Urinary bladder (tissue), 3 donors: ENCODE measurements at regions not wholly inside any gene's neighbourhood (a gene's known extent, or its start where the extent isn't known, plus 50 kb on each side); places are given as distances from the start of the nearest gene placed in this dataset.
"Not testable (repeated sequence)": the region's sequence is repeated elsewhere in the genome, so short reads cannot be mapped to it uniquely, and the experiment has no call there.

ENCODE experiments used
- DNase-seq: peaks from one replicate; pipeline ENCODE4 v3.0.0-alpha.2; 2015; ENCODE audit errors: extremely low spot score
- H3K27ac ChIP-seq: one replicate; pipeline ENCODE4 v1.5.1; 2013; ENCODE audit warnings: low read depth, mild to moderate bottlenecking, moderate library complexity
- H3K36me3 ChIP-seq: one replicate; pipeline ENCODE4 v1.6.1; 2013; ENCODE audit warnings: mild to moderate bottlenecking, moderate library complexity; ENCODE audit not compliant: insufficient read depth
- H3K4me1 ChIP-seq: one replicate; pipeline ENCODE4 v1.6.1; 2013; ENCODE audit warnings: mild to moderate bottlenecking, moderate library complexity; ENCODE audit not compliant: insufficient read depth
- H3K4me3 ChIP-seq: one replicate; pipeline ENCODE4 v1.5.1; 2013; ENCODE audit warnings: low read depth, low read length
- WGBS: extraction: QIAGEN DNeasy Blood & Tissue Kit; methylation state at CpG from one replicate; pipeline ENCODE4 v1.1.7; 2013; 5-methylcytosine and 5-hydroxymethylcytosine counted together
- donor health status: healthy with polysubstance abuse.
- donor health status: healthy.

GRCh38 chr14:84965279-84965678 is 564.7 kb upstream of the FLRT2 start:
- Histone ChIP-seq H3K4me3 (no peak overlapping the region), H3K36me3 (no peaks in the 10 kb centered on the region), H3K4me1 (no peaks in the 10 kb centered on the region), H3K27ac (no peak overlapping the region)
- 92% methylated on average over 4 of the region's 4 CpGs for WGBS
- DNase-seq, result no peak

- WGBS, result 86% methylated on average over 4 of the region's 4 CpGs
- Histone ChIP-seq H3K4me3 (no peak overlapping the region), H3K4me1 (no peaks in the 10 kb centered on the region), H3K27ac (no peak overlapping the region), H3K36me3 (no peaks in the 10 kb centered on the region)
- no peak for DNase-seq
Observed at GRCh38 chr14:84969501-84969900, 560.4 kb upstream of the FLRT2 start.

DNA sequence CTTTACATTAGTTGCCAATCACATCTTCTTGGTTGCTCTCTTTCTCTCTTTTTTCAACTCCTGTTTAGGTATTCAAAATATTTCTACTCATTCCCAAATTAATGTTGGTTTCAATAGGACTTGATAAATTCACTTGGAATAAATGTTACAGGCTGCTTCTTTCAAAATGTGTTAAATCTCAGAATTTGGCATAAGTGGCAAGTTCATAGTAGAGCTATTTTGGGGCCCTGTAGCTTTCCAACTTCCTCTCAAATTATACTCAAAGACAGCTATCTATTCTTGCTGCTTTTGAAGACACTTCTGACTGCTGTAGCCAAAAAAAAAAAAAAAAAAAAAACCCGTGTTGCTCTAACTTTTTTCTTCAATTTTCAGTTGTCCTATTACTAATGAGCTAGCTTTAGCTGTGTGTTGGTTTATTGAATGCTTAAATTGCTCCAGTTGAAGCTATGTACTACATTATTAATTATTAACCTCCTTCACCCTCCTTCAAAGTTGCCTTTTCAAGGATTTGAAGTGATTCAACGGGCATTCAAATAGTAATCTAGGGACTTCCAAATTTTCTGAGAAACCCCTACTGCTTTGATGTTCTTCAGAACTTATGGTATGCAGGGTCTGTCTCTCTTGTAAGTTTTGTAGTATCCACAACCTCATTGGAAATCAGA is 554.6 kb upstream of the FLRT2 start:
- H3K27ac ChIP-seq, result no peak overlapping the region
- no peaks in the 10 kb centered on the region for H3K36me3 ChIP-seq
- DNase-seq, result no peak
- H3K4me1 ChIP-seq, result no peaks in the 10 kb centered on the region
- WGBS, result 76% methylated on average over 2 of the region's 2 CpGs
- no peak overlapping the region for H3K4me3 ChIP-seq

- Histone ChIP-seq H3K4me1 (no peaks in the 10 kb centered on the region), H3K36me3 (no peaks in the 10 kb centered on the region), H3K27ac (no peak overlapping the region), H3K4me3 (no peak overlapping the region)
- WGBS, result 97% methylated on average over 2 of the region's 2 CpGs
- no peak for DNase-seq
Observed at GRCh38 chr14:84976805-84977204, 553.1 kb upstream of the FLRT2 start.

DNA sequence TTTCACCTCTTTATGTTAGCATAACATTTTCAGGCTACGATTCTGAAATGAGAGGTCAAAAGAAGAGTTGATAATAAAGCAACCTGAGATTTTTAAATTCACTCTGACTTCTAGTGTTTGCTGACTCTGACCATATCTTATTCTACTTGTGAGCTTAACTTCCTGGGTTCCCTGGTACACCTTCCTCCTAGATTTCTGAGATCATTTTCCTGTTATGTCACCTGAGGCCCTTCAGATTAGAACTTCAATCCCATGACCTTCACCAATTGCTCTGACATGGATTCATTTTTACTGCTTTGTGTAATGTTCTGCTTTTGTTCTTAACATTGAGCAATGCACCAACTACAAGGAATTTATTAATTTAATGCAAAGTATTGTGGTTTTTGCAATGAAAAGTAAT is 542.9 kb upstream of the FLRT2 start:
- 86% methylated on average over 1 of the region's 1 CpG for WGBS
- no peak for DNase-seq
- Histone ChIP-seq H3K4me3 (no peak overlapping the region), H3K27ac (no peak overlapping the region), H3K4me1 (no peaks in the 10 kb centered on the region), H3K36me3 (no peaks in the 10 kb centered on the region)

GRCh38 chr14:84988357-84988756 is 541.6 kb upstream of the FLRT2 start:
- no peak for DNase-seq
- Histone ChIP-seq H3K27ac (no peak overlapping the region), H3K4me3 (no peak overlapping the region), H3K36me3 (no peaks in the 10 kb centered on the region), H3K4me1 (no peaks in the 10 kb centered on the region)
- WGBS, result 78% methylated on average over 5 of the region's 5 CpGs

DNA sequence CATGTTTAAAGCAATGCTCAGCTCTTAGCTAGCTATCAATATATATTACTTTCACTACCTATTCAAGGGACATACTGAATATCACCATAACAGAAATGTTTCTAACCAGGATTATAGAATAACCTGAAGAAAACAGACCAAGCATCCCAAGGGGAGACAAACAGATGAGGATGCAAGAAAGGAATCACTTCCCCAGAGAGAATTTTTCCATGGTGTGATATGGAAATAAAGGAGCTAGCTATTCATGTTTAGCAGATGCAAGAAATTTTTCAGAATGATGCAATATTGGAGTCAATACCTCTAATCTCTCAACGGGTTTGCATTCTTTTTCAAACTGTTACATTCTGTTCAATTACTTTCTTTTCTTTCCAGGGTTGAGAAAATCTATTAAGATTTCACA is 538.9 kb upstream of the FLRT2 start:
- Histone ChIP-seq H3K27ac (no peak overlapping the region), H3K4me3 (no peak overlapping the region), H3K36me3 (no peaks in the 10 kb centered on the region), H3K4me1 (no peaks in the 10 kb centered on the region)
- DNase-seq, result no peak
- 75% methylated on average over 1 of the region's 1 CpG for WGBS

GRCh38 chr14:84998216-84998615 is 531.7 kb upstream of the FLRT2 start:
- H3K27ac ChIP-seq, result no peak overlapping the region
- no peak overlapping the region for H3K4me3 ChIP-seq
- H3K36me3 ChIP-seq, result no peaks in the 10 kb centered on the region
- no peaks in the 10 kb centered on the region for H3K4me1 ChIP-seq
- no peak for DNase-seq

DNA sequence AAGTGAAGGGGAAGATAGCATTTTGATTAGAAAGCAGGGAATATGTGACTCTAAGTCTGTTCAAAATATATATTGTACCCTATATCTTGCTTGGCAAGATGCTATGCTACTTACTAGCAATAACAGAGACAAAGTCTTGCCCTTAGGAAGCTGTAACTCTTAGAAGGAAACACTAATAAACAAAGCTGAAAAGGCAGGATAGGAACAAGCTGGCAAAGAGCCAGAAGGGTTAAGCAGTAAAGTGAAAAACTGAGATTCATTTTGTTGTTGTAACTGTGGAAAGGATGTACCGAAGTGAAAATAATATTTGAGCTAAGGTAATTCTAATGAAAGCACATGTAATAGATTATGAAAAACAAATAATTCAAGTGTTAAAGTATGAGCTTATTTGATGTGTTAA is 527.1 kb upstream of the FLRT2 start:
- Histone ChIP-seq H3K36me3 (no peaks in the 10 kb centered on the region), H3K27ac (no peak overlapping the region), H3K4me3 (no peak overlapping the region), H3K4me1 (no peaks in the 10 kb centered on the region)
- WGBS, result 77% methylated on average over 1 of the region's 1 CpG
- DNase-seq, result no peak

DNA sequence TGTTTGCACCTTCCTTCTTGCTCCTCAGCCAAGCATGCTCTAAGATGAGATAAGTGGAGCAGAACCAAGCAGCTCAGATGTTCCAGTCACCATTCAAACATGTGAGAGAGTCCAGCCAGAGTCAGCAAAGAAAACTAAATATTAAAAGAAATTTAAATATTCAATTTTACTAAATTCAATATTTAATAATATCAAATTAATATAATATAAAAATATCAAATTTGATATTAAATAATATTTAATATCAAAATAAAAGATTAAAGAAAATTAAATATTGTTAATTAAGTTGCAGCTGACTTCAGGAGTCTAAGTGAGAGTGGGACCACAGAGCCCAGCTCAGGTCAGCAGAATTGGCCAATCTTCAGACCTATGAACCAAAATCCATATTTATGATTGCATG is 526.1 kb upstream of the FLRT2 start:
- no peak overlapping the region for H3K27ac ChIP-seq
- H3K4me3 ChIP-seq, result no peak overlapping the region
- H3K4me1 ChIP-seq, result no peaks in the 10 kb centered on the region
- DNase-seq, result no peak
- no peaks in the 10 kb centered on the region for H3K36me3 ChIP-seq

DNA sequence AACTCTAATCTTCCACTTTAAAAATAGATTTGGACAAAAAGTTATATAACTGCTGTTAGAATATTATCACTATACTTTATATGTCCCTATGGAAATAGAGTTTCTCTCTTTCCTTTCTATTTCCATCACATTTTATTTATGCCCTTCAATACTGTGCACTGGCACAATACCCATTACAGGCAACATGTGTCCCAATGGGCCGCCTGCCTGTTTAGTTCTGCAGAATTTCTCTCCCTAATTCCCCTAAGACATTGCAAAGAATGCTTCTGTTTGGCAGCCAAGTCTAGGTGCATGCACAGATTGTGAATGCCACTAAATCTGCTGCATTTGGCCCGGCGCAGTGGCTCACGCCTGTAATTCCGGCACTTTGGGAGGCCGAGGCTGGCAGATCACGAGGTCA is 520.4 kb upstream of the FLRT2 start:
- H3K4me1 ChIP-seq, result no peaks in the 10 kb centered on the region
- WGBS, result 96% methylated on average over 7 of the region's 7 CpGs
- no peak overlapping the region for H3K4me3 ChIP-seq
- no peaks in the 10 kb centered on the region for H3K36me3 ChIP-seq
- no peak overlapping the region for H3K27ac ChIP-seq
- DNase-seq, result no peak

- H3K4me1 ChIP-seq, result no peaks in the 10 kb centered on the region
- H3K27ac ChIP-seq, result no peak overlapping the region
- 60% methylated on average over 1 of the region's 1 CpG for WGBS
Observed at GRCh38 chr14:85010186-85010585, 519.8 kb upstream of the FLRT2 start.

DNA sequence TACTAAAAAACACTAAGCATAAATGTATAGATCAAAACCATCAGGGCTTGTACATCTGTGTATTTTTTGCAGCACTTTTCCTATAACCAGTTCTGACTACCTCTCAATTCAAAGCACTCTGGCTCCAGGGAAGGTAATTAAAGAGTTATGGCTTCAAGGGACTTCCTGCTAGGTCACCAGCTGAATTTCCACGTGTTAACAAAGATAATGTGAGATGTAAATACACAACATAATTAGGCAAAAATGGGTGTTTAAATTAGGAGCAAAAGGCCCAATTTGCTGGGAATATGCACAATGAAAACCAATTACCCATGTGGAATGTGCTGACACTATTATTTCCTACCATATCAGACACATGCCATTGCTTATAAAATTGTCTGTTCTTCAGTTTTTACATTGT is 513.4 kb upstream of the FLRT2 start:
- Histone ChIP-seq H3K4me1 (no peaks in the 10 kb centered on the region), H3K27ac (no peak overlapping the region), H3K36me3 (no peaks in the 10 kb centered on the region), H3K4me3 (no peak overlapping the region)
- 11% methylated on average over 1 of the region's 1 CpG for WGBS
- DNase-seq, result no peak

More at GRCh38 chr14:85010186-85010585, 519.8 kb upstream of the FLRT2 start:
- DNase-seq, result no peak
- Histone ChIP-seq H3K4me3 (no peak overlapping the region), H3K36me3 (no peaks in the 10 kb centered on the region)

DNA sequence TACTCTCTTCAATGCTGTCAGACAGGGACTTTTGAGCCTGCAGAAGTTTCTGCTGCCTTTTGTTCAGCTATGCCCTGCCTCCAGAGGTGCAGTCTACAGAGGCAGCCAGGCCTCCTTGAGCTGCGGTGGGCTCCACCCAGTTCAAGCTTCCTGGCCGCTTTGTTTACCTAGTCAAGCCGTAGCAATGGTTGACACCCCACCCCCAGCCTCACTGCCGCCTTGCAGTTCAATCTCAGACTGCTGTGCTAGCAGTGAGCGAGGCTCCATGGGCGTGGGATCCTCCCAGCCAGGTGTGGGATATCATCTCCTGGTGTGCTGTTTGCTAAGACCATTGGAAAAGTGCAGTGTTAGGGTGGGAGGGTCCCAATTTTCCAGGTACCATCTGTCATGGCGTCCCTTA is 506.1 kb upstream of the FLRT2 start:
- 89% methylated on average over 7 of the region's 7 CpGs for WGBS
- H3K36me3 ChIP-seq, H3K4me3 ChIP-seq, H3K27ac ChIP-seq, H3K4me1 ChIP-seq, DNase-seq: not testable (repeated sequence)

GRCh38 chr14:85024931-85025330 is 505.0 kb upstream of the FLRT2 start:
- Histone ChIP-seq H3K27ac (no peak overlapping the region), H3K4me3 (no peak overlapping the region), H3K4me1 (no peaks in the 10 kb centered on the region), H3K36me3 (no peaks in the 10 kb centered on the region)
- DNase-seq, result no peak
- 87% methylated on average over 2 of the region's 2 CpGs for WGBS
